ENCODE measurements at regions not wholly inside any gene's neighbourhood (a gene's known extent, or its start where the extent isn't known, plus 50 kb on each side); places are given as distances from the start of the nearest gene placed in this dataset.
"Not testable (repeated sequence)": the region's sequence is repeated elsewhere in the genome, so short reads cannot be mapped to it uniquely, and the experiment has no call there.

DNA sequence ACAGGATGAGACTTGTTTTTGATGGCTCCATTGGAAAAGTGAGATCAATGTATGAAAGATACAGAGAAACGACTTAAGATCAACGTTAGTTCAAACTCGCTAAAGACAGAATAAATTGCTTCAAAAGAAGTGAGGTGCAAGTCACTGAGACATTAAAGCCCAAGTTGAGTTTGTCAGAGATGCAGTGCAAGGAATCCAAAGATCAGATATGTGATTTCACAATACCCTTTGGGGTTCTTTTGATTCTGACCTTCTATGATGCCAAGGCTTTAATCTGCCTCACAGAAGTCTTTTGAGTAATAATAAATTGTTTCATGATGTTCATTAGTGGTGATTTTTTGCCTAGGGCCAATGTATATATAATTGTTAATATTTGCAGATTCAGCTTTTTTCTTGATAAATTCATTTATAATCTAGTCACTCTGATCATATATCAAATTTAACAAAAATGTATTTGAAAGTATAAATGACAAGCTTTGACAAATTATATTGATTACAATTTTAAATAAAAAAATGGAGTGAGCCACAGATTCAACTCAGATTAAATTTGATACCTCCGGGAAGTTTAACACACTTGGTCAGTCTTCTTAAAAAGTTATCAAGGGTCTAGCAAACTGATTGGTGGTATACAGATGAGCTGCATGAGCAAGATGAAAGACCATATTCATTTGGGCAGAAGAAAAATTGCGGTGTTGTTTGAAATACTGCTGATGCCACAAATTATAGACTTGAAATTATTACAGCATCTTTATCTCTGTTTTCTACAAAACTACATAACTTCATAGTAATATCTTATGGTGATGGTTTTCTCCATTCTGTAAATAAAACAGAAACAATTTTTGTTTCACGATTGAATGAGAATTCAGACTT is 144.8 kb upstream of the FAR2 start:
- DNase-seq = no peak

DNA sequence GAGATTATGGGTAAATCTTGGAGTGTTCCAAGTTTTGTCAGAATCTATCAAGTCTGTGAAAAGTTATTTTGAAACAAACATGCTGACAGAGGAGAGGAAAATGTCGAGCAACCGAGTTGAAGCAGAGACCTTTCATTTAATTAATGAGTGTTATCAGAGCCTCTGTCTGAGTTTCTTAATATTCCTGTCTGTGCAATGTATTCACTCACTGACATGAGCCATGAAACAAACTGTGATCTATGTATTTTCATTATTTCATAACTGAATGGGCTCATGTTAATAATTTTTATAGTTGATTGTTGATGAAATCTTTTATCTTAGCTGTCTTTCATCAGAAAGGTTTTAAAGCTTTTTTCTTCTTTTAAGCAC is 144.2 kb upstream of the FAR2 start:
- DNase-seq = no peak

DNA sequence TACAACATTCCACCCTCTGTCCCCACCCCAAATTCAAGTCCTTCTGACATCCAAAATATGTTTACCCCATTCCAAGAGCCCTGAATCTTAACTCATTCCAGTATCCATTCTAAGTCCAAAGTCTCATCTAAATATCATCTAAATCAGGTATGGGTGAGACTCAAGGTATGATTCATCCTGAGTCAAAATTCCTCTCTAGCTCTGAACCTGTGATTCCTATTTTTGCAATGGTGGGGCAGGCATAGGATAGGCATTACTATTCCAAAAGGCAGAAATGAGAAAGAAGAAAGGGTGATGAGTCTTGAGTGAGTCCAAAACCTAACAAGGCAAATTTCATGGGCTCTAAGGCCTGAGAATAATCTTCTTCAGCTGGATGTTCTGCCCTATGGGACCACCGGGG is 140.3 kb upstream of the FAR2 start:
- no peak for DNase-seq

DNA sequence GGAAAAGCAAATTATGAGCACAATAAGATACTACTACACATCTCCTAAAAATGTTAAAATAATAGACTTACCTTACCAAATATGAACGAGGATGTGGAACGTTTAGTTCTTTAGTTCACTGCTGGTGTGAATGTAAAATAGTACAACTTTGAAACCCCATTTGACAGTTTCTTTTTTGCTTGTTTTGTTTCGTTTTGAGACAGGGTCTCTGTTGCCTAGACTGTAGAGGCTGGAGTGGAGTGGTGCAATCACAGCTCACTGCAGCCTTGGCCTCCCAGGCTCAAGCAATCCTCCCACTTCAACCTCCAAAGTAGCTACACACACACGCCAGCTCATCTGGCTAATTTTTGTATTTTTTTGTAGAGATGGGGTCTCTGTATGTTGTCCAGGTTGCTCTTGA is 136.4 kb upstream of the FAR2 start:
- DNase-seq = no peak

GRCh38 chr12:29017532-29017931 is 131.5 kb upstream of the FAR2 start:
- not testable (repeated sequence) for DNase-seq

DNA sequence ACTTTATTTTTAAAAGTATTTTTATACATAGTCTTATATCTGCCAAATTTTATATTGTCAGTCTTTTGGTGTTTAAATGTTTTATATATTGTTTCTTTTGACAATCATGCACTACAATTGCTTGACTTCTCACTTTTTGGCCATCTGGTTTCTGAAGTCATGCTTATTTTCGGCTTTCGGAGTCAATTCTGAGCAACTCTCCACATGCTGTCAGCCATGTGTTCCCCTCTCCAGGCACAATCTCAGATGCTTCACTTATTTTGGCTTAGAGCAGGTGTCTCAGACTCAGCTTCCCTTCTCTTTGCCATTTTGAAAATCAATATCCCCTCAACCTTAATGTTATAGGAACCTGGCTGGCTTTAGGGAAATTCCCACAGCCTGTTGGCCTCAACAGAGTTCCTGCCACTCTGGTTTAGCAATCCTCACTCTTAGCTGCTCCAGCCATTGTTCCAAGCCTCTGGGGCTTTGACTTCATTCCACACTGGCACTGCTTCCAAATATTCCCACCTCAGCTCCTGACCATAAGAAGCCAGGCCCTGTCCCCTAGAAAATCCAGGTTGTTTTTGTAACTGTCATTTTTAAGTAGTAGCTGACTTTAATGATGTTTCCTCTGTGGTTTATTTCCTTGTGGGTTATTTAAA is 125.5 kb upstream of the FAR2 start:
- DNase-seq = no peak

GRCh38 chr12:29024117-29024516 is 125.0 kb upstream of the FAR2 start:
- no peak for DNase-seq

DNA sequence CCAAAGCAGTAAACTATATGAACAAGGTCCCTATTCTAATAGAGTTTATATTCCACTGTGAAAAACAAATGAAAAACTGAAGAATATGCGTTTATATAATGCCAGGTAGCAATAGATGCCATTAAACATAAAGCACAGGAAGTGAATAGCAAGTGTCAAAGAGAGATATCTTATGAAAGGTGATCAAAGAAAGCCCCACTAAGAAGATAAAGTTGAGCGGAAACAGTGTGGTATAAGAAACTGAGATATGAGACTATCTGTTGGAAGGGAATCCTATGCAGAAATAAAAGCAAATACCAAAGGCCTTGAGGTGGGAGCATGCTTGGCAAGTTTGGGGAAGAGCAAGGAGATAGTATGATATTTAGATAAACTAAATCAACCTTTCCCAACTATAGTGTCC is 123.1 kb upstream of the FAR2 start:
- no peak for DNase-seq

DNA sequence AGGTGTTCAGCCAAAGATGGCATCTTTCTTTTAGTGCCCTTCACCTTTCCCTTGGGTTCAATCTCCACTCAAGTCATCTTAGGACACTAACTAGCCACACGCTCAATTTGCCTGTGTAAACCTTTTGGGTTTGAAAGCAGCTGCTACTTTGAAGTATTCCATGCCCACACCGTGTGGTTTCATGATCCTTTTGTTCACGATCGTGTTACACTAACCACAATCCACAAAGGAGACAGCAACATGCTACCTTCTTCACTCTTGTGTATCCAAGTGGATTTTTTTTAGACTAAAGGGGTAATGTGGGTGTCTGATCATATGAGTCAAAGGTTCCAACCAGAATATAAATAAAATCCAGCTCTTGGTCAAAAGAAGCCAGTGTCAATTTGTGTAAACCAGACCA is 122.7 kb upstream of the FAR2 start:
- no peak for DNase-seq

DNA sequence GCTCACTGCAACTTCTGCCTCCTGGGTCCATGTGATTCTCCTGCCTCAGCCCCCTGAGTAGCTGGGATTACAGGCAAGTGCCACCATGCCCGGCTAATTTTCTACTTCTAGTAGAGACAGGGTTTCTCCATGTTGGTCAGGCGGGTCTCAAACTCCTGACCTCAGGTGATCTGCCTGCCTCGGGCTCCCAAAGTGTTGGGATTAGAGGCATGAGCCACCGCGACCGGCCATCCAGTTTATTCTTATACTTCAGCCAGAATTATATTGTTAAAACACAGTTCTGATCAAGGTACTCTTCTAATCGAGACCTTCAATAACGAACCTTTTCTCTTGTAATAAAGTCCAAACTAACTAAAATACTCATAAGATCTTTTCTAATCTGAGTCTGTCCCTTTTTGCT is 119.6 kb upstream of the FAR2 start:
- not testable (repeated sequence) for DNase-seq

GRCh38 chr12:29030006-29030405 is 119.1 kb upstream of the FAR2 start:
- no peak for DNase-seq

- DNase-seq = no peak
These were observed 116.6 kb upstream of the FAR2 start for GRCh38 chr12:29032446-29032845.

DNA sequence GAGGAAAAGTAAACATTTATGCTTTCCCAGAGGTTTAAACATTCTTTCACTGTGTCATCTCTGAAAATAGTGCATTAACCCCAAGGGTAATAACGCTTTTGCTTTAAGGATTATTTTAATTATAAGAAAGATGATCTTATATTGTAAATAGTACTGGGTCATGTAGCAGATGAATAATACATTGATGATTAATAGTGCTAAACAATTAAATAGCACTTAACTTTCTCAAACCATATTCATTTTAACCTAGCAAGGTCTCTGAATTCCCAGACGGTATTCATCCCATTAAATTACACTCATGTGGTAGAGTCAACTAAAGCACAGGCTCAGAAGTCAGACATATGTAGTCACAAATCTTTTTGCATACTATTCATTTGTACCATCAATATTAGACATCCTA is 115.6 kb upstream of the FAR2 start:
- no peak for DNase-seq

- DNase-seq = no peak
These were observed 114.0 kb upstream of the FAR2 start for GRCh38 chr12:29035112-29035511.

- DNase-seq = no peak
These were observed 110.1 kb upstream of the FAR2 start for GRCh38 chr12:29039013-29039412.

- DNase-seq = no peak
These were observed 107.5 kb upstream of the FAR2 start for GRCh38 chr12:29041621-29042020.

DNA sequence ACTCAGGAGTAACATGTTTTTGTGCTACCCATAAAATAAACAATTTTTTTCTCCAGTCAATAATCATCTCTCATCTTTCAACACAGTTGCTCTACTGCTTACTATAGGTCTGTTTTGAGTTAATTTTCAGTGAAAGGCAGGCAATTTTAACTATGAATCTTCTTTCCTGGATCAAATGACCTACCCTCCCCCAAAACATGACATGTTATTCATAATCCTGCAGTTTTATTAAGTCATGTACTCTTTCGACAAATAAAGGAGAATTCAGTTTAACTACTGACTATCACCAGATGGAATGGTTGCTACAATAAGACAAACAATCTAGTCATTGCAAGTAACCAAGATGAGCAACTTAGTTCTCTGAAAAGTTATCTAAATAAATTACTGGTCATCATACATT is 106.0 kb upstream of the FAR2 start:
- DNase-seq = no peak

GRCh38 chr12:29044799-29045198 is 104.3 kb upstream of the FAR2 start:
- DNase-seq = no peak

DNA sequence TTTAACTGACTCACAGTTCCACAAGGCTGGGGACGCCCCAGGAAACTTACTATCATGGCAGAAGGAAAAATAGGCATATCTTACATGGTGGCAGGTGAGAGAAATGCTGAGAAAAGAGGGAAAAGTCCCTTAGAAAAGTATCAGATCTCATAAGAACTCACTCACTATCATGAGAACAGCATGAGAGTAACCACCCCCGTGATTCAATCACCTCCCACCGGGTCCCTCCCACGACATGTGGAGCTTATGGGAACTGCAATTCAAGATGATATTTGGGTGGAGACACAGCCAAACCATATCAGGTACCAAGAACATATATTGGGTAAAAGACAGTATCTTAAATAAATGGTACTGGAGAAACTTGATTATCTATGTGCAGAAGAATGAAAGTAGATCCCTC is 100.3 kb upstream of the FAR2 start:
- no peak for DNase-seq

DNA sequence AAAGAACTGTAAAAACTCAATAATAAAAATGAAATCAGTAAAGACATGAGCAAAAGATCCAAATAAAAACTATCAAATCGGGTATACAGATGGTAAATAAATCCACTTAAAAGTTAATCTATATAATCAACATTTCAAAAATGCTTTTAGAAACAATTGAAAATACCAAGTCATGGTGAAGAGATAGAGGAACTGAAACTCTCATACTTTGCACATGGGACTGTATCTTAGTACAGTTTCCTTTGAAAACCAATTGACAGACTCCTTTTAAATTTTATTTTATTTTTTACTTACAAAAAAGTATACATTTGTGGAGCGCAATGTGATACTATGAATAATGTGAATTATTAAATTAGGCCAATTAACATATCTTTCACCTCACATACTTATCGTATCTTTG is 98.6 kb upstream of the FAR2 start:
- no peak for DNase-seq

- DNase-seq = no peak
These were observed 97.9 kb upstream of the FAR2 start for GRCh38 chr12:29051221-29051620.

GRCh38 chr12:29053567-29053966 is 95.5 kb upstream of the FAR2 start:
- DNase-seq = no peak

DNA sequence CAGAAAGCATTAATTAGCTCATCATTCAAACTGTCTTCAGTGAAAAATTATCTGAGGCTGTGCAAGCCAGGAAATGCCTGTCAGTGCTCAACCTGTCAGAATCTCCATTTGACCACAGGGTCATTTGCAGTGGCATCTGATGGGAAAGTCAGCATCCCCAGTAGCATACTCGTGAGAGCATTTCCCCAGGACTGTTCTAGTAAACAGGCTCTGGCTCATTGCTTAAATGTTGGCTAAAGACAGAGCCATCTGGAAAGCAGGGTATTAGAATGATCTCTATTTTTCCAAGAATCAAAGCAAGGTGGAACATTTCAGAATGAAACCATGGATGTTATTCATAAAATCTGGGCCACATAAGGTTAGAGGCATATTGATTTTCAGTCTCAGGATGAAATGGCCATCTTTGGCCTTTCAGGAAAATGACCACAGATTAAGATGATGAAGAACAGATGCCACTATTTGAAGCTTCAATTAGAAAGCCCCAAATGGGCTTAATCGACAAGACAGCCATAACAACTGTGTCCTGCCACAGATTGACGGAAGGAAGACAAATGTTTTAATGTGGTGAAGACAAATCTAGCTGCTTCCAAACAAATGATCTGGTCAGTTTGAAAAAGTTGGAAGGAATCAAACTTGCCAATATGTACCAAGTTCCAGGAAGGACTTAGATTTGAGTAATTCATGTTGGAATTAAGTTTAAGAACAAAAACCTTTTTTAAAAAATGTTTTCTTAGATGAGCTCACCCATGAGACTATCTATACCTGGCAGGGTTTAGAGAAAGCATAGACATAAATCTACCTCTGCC is 94.0 kb upstream of the FAR2 start:
- DNase-seq = no peak

- no peak for DNase-seq
These were observed 83.0 kb upstream of the FAR2 start for GRCh38 chr12:29066011-29066588.

All from DMS 273 treated with DMSO at 0.1 percent for 48 hours (cell line).